ENCODE measurements at regions not wholly inside any gene's neighbourhood (a gene's known extent, or its start where the extent isn't known, plus 50 kb on each side); places are given as distances from the start of the nearest gene placed in this dataset.

DNA sequence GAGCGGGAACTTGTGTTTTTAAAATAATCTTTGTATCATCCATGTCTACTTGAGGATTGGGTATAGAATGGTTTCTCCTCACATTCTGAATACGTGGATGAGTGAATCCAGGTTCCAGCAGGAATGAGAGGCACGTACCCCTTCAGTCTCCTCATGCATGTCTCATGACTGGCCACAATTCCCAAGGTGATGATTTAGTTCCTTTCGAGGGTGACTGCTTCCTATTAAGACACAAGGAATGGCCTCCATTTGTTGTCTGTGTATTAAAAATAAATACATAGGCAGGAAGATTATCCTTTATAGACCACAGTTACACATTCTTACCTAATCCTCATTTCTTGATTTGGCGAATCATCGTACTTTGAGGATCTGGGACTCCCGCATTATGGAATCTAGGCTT is 217.0 kb upstream of the LRIG1 start:
- Histone ChIP-seq H3K9ac (ENCODE audit: low read length) (no peak overlapping the region), H3K4me1 (ENCODE audit: control insufficient read depth, insufficient read depth, low read length) (peaks cover 7% of the 10 kb centered on the region), H3K36me3 (ENCODE audit: control insufficient read depth, insufficient read depth, low read length) (no peaks in the 10 kb centered on the region), H3K27ac (ENCODE audit: low read depth, low read length) (no peak overlapping the region), H3K9me3 (ENCODE audit: control insufficient read depth, insufficient read depth, low read depth, low read length) (no peaks in the 10 kb centered on the region), H3K27me3 (ENCODE audit: control insufficient read depth, insufficient read depth, low read length) (no peaks in the 10 kb centered on the region), H3K4me3 (ENCODE audit: low read depth, low read length) (no peak overlapping the region)

DNA sequence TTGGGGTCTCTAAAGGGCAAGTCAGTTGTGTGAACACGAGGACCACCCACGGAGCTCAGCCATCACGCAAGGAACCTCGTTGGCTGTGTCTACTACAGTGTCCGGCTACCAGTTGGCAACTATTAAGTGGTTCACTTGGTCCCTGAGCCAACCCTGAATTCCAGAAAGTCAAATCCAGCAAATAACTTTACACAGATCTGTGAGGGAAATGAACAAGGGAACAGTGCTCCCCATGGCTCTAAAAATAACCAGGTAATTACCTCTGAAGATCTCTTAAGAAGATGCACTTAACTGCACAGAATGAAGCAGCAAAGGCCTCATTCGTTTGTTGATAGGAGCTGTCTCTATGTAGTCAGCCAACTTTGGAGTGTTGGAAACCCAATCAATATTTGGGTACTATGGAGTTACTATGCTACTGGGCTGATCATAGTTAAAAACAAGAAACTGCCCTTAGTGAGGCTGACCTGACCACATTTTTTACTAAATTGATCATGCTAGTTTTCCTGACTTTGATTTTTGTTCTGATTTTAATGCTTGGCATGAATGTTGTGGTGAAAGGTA is 219.1 kb upstream of the LRIG1 start:
- no peak overlapping the region for H3K4me3 ChIP-seq (ENCODE audit: low read depth, low read length)
- H3K9ac ChIP-seq (ENCODE audit: low read length) = no peak overlapping the region

GRCh38 chr3:66720508-66720907 is 219.7 kb upstream of the LRIG1 start:
- no peak overlapping the region for H3K27ac ChIP-seq (ENCODE audit: low read depth, low read length)
- no peaks in the 10 kb centered on the region for H3K36me3 ChIP-seq (ENCODE audit: control insufficient read depth, insufficient read depth, low read length)
- peaks cover 10% of the 10 kb centered on the region for H3K4me1 ChIP-seq (ENCODE audit: control insufficient read depth, insufficient read depth, low read length)
- no peaks in the 10 kb centered on the region for H3K9me3 ChIP-seq (ENCODE audit: control insufficient read depth, insufficient read depth, low read depth, low read length)
- H3K9ac ChIP-seq (ENCODE audit: low read length) = no peak overlapping the region
- no peaks in the 10 kb centered on the region for H3K27me3 ChIP-seq (ENCODE audit: control insufficient read depth, insufficient read depth, low read length)
- no peak overlapping the region for H3K4me3 ChIP-seq (ENCODE audit: low read depth, low read length)

More for the DNA sequence above, 219.1 kb upstream of the LRIG1 start:
- Histone ChIP-seq H3K27me3 (ENCODE audit: control insufficient read depth, insufficient read depth, low read length) (no peaks in the 10 kb centered on the region), H3K4me1 (ENCODE audit: control insufficient read depth, insufficient read depth, low read length) (peaks cover 10% of the 10 kb centered on the region), H3K36me3 (ENCODE audit: control insufficient read depth, insufficient read depth, low read length) (no peaks in the 10 kb centered on the region), H3K9me3 (ENCODE audit: control insufficient read depth, insufficient read depth, low read depth, low read length) (no peaks in the 10 kb centered on the region), H3K27ac (ENCODE audit: low read depth, low read length) (no peak overlapping the region)

- H3K4me1 ChIP-seq (ENCODE audit: control insufficient read depth, insufficient read depth, low read length) = peaks cover 10% of the 10 kb centered on the region
- H3K36me3 ChIP-seq (ENCODE audit: control insufficient read depth, insufficient read depth, low read length) = no peaks in the 10 kb centered on the region
- no peak overlapping the region for H3K27ac ChIP-seq (ENCODE audit: low read depth, low read length)
- H3K9ac ChIP-seq (ENCODE audit: low read length) = no peak overlapping the region
- no peaks in the 10 kb centered on the region for H3K9me3 ChIP-seq (ENCODE audit: control insufficient read depth, insufficient read depth, low read depth, low read length)
- H3K4me3 ChIP-seq (ENCODE audit: low read depth, low read length) = no peak overlapping the region
- no peaks in the 10 kb centered on the region for H3K27me3 ChIP-seq (ENCODE audit: control insufficient read depth, insufficient read depth, low read length)
These were observed 221.9 kb upstream of the LRIG1 start for GRCh38 chr3:66722675-66723074.

DNA sequence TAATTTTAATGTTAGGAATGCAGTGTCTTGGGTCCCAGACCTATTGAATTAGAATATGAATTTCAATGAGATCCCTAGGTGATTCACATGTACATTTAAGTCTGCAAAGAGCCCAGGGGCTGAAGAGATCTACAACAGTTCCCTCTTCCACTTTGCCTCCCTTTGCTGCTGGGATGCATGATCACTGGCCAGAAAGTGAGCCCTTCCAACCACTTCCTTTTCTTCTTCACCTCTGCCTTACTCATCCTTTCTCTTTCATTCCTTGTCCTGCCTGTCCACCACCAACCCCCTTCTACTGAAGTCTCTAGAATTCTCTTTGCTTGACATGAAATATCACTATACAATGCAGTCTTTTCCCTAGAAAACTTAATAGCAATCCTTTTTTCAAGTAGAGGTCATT is 222.4 kb upstream of the LRIG1 start:
- Histone ChIP-seq H3K9ac (ENCODE audit: low read length) (no peak overlapping the region), H3K27ac (ENCODE audit: low read depth, low read length) (no peak overlapping the region)

GRCh38 chr3:66729687-66730393 is 229.0 kb upstream of the LRIG1 start:
- no peaks in the 10 kb centered on the region for H3K36me3 ChIP-seq (ENCODE audit: control insufficient read depth, insufficient read depth, low read length)
- no peak overlapping the region for H3K4me3 ChIP-seq (ENCODE audit: low read depth, low read length)
- H3K4me1 ChIP-seq (ENCODE audit: control insufficient read depth, insufficient read depth, low read length) = no peaks in the 10 kb centered on the region
- no peaks in the 10 kb centered on the region for H3K27me3 ChIP-seq (ENCODE audit: control insufficient read depth, insufficient read depth, low read length)
- H3K9me3 ChIP-seq (ENCODE audit: control insufficient read depth, insufficient read depth, low read depth, low read length) = no peaks in the 10 kb centered on the region
- no peak overlapping the region for H3K9ac ChIP-seq (ENCODE audit: low read length)
- no peak overlapping the region for H3K27ac ChIP-seq (ENCODE audit: low read depth, low read length)

More for the DNA sequence above, 222.4 kb upstream of the LRIG1 start:
- no peak overlapping the region for H3K4me3 ChIP-seq (ENCODE audit: low read depth, low read length)
- H3K9me3 ChIP-seq (ENCODE audit: control insufficient read depth, insufficient read depth, low read depth, low read length) = no peaks in the 10 kb centered on the region
- H3K27me3 ChIP-seq (ENCODE audit: control insufficient read depth, insufficient read depth, low read length) = no peaks in the 10 kb centered on the region
- H3K36me3 ChIP-seq (ENCODE audit: control insufficient read depth, insufficient read depth, low read length) = no peaks in the 10 kb centered on the region
- H3K4me1 ChIP-seq (ENCODE audit: control insufficient read depth, insufficient read depth, low read length) = peaks cover 10% of the 10 kb centered on the region

GRCh38 chr3:66738625-66739365 is 238.0 kb upstream of the LRIG1 start:
- no peaks in the 10 kb centered on the region for H3K9me3 ChIP-seq (ENCODE audit: control insufficient read depth, insufficient read depth, low read depth, low read length)
- H3K27me3 ChIP-seq (ENCODE audit: control insufficient read depth, insufficient read depth, low read length) = no peaks in the 10 kb centered on the region
- H3K4me1 ChIP-seq (ENCODE audit: control insufficient read depth, insufficient read depth, low read length) = no peaks in the 10 kb centered on the region
- H3K36me3 ChIP-seq (ENCODE audit: control insufficient read depth, insufficient read depth, low read length) = no peaks in the 10 kb centered on the region
- no peak overlapping the region for H3K4me3 ChIP-seq (ENCODE audit: low read depth, low read length)
- H3K9ac ChIP-seq (ENCODE audit: low read length) = no peak overlapping the region
- no peak overlapping the region for H3K27ac ChIP-seq (ENCODE audit: low read depth, low read length)

DNA sequence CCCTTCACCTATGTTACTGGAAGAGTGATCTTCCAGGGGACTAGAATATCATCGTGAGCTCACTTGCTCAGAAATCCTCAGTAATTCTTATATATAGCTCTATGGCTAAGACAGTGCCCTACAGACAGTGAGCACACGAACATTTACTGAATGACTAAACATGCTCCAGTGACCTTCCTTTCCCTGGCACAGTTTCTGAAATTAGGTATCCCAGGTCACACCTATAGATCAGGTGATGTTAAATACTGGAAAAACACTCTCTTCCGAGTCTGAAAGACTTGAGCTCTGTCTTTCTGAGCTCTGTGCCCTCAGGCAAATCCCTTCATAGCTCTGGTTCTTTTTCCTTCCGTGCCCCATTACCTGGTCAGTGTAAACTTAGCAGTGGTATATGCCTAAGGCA is 239.4 kb upstream of the LRIG1 start:
- Histone ChIP-seq H3K4me3 (ENCODE audit: low read depth, low read length) (no peak overlapping the region), H3K27me3 (ENCODE audit: control insufficient read depth, insufficient read depth, low read length) (no peaks in the 10 kb centered on the region), H3K27ac (ENCODE audit: low read depth, low read length) (no peak overlapping the region), H3K4me1 (ENCODE audit: control insufficient read depth, insufficient read depth, low read length) (no peaks in the 10 kb centered on the region), H3K36me3 (ENCODE audit: control insufficient read depth, insufficient read depth, low read length) (no peaks in the 10 kb centered on the region), H3K9ac (ENCODE audit: low read length) (no peak overlapping the region), H3K9me3 (ENCODE audit: control insufficient read depth, insufficient read depth, low read depth, low read length) (no peaks in the 10 kb centered on the region)

GRCh38 chr3:66744521-66744920 is 243.7 kb upstream of the LRIG1 start:
- H3K9ac ChIP-seq (ENCODE audit: low read length) = no peak overlapping the region
- no peaks in the 10 kb centered on the region for H3K27me3 ChIP-seq (ENCODE audit: control insufficient read depth, insufficient read depth, low read length)
- no peak overlapping the region for H3K27ac ChIP-seq (ENCODE audit: low read depth, low read length)
- H3K9me3 ChIP-seq (ENCODE audit: control insufficient read depth, insufficient read depth, low read depth, low read length) = no peaks in the 10 kb centered on the region
- no peak overlapping the region for H3K4me3 ChIP-seq (ENCODE audit: low read depth, low read length)
- no peaks in the 10 kb centered on the region for H3K4me1 ChIP-seq (ENCODE audit: control insufficient read depth, insufficient read depth, low read length)
- H3K36me3 ChIP-seq (ENCODE audit: control insufficient read depth, insufficient read depth, low read length) = no peaks in the 10 kb centered on the region

- Histone ChIP-seq H3K4me3 (ENCODE audit: low read depth, low read length) (no peak overlapping the region), H3K27me3 (ENCODE audit: control insufficient read depth, insufficient read depth, low read length) (no peaks in the 10 kb centered on the region)
These were observed 244.2 kb upstream of the LRIG1 start for GRCh38 chr3:66744986-66745385.

DNA sequence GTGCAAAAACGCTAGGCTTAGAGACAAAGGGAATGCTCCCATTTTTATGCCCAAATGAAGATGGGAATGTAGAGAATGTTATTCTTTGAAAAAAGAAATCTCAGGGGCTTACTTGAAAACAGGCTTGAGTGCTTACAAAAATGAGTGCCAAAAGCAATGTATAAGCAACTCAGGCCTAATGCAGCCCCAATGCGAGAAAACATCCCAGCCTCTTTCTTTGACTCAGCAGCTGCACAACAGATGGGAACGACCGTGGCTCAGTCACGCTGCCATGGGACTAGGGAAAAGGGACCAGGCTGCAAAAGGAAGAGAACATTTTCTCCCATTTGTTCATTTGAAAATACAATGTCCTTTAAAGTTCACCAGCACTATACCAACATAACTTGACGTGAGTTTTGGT is 246.4 kb upstream of the LRIG1 start:
- Histone ChIP-seq H3K27me3 (ENCODE audit: control insufficient read depth, insufficient read depth, low read length) (no peaks in the 10 kb centered on the region), H3K4me1 (ENCODE audit: control insufficient read depth, insufficient read depth, low read length) (no peaks in the 10 kb centered on the region), H3K27ac (ENCODE audit: low read depth, low read length) (no peak overlapping the region), H3K36me3 (ENCODE audit: control insufficient read depth, insufficient read depth, low read length) (no peaks in the 10 kb centered on the region), H3K9ac (ENCODE audit: low read length) (no peak overlapping the region), H3K9me3 (ENCODE audit: control insufficient read depth, insufficient read depth, low read depth, low read length) (no peaks in the 10 kb centered on the region), H3K4me3 (ENCODE audit: low read depth, low read length) (no peak overlapping the region)

More at GRCh38 chr3:66744986-66745385, 244.2 kb upstream of the LRIG1 start:
- no peaks in the 10 kb centered on the region for H3K36me3 ChIP-seq (ENCODE audit: control insufficient read depth, insufficient read depth, low read length)
- no peaks in the 10 kb centered on the region for H3K4me1 ChIP-seq (ENCODE audit: control insufficient read depth, insufficient read depth, low read length)
- no peak overlapping the region for H3K27ac ChIP-seq (ENCODE audit: low read depth, low read length)
- H3K9me3 ChIP-seq (ENCODE audit: control insufficient read depth, insufficient read depth, low read depth, low read length) = no peaks in the 10 kb centered on the region
- no peak overlapping the region for H3K9ac ChIP-seq (ENCODE audit: low read length)

Measured in HUES6 (cell line).